Hepatocyte (in vitro differentiated cells): ENCODE measurements at regions not wholly inside any gene's neighbourhood (a gene's known extent, or its start where the extent isn't known, plus 50 kb on each side); places are given as distances from the start of the nearest gene placed in this dataset.

Source experiments
- DNase-seq: peaks from one replicate; pipeline ENCODE4 v3.0.0-alpha.2; 2016; ENCODE audit warnings: low spot score
- H2AFZ ChIP-seq: fragments of 200-600 bp; sonication (generic); 2 replicates; pipeline ENCODE4 v1.6.0; 2016; ENCODE audit warnings: antibody characterized with exemption, mild to moderate bottlenecking
- H3K27ac ChIP-seq: fragments of 200-600 bp; sonication (generic); 2 replicates; pipeline ENCODE4 v1.5.1; 2016; ENCODE audit warnings: mild to moderate bottlenecking
- H3K27me3 ChIP-seq: fragments of 200-600 bp; sonication (generic); 2 replicates; pipeline ENCODE4 v1.6.1; 2016
- H3K36me3 ChIP-seq: fragments of 200-600 bp; sonication (generic); replicated peaks from 2 replicates; pipeline ENCODE4 v1.5.1; 2016; ENCODE audit warnings: low read depth; ENCODE audit not compliant: insufficient read depth
- H3K4me1 ChIP-seq: fragments of 200-600 bp; sonication (generic); 2 replicates; pipeline ENCODE4 v1.5.1; 2016; ENCODE audit warnings: mild to moderate bottlenecking, moderate library complexity; ENCODE audit not compliant: insufficient read depth
- H3K4me2 ChIP-seq: fragments of 200-600 bp; sonication (generic); 2 replicates; pipeline ENCODE4 v1.6.0; 2016
- H3K4me3 ChIP-seq: fragments of 200-600 bp; sonication (generic); 2 replicates; pipeline ENCODE4 v1.5.1; 2016; ENCODE audit warnings: mild to moderate bottlenecking
- H3K79me2 ChIP-seq: fragments of 200-600 bp; sonication (generic); 2 replicates; pipeline ENCODE4 v1.6.0; 2017; ENCODE audit warnings: mild to moderate bottlenecking
- H3K9me2 ChIP-seq: fragments of 200-600 bp; sonication (generic); replicated peaks from 2 replicates; pipeline ENCODE4 v1.6.0; 2017; ENCODE audit warnings: mild to moderate bottlenecking; ENCODE audit not compliant: insufficient read depth
- H3K9me3 ChIP-seq: fragments of 200-600 bp; sonication (generic); 2 replicates; pipeline ENCODE4 v1.5.1; 2016; ENCODE audit warnings: low read depth, mild to moderate bottlenecking
- H4K20me1 ChIP-seq: fragments of 200-600 bp; sonication (generic); 2 replicates; pipeline ENCODE4 v1.6.0; 2016; ENCODE audit warnings: mild to moderate bottlenecking; ENCODE audit not compliant: insufficient read depth, poor library complexity, severe bottlenecking
- EZH2 ChIP-seq: fragments of 200-600 bp; sonication (generic); IDR thresholded peaks from 2 replicates; pipeline ENCODE4 v1.6.1; 2016; ENCODE audit warnings: antibody characterized with exemption, mild to moderate bottlenecking, borderline replicate concordance
- EZH2phosphoT487 ChIP-seq: fragments of 200-600 bp; sonication (generic); IDR thresholded peaks from one replicate; pipeline ENCODE4 v1.6.1; 2018; ENCODE audit warnings: antibody characterized with exemption, mild to moderate bottlenecking, low read depth, moderate library complexity; ENCODE audit not compliant: unreplicated experiment, severe bottlenecking
- WGBS: methylation state at CpG from one replicate; pipeline ENCODE4 v1.1.6; 2016; ENCODE audit warnings: low lambda C conversion rate; ENCODE audit errors: missing lambda C conversion rate; 5-methylcytosine and 5-hydroxymethylcytosine counted together
- TF ChIP-seq, protein P1 (sequence below): fragments of 200-600 bp; sonication (generic); IDR thresholded peaks from 2 replicates; pipeline ENCODE4 v1.5.1; 2016; ENCODE audit warnings: antibody characterized with exemption, mild to moderate bottlenecking; ENCODE audit not compliant: poor library complexity

DNA sequence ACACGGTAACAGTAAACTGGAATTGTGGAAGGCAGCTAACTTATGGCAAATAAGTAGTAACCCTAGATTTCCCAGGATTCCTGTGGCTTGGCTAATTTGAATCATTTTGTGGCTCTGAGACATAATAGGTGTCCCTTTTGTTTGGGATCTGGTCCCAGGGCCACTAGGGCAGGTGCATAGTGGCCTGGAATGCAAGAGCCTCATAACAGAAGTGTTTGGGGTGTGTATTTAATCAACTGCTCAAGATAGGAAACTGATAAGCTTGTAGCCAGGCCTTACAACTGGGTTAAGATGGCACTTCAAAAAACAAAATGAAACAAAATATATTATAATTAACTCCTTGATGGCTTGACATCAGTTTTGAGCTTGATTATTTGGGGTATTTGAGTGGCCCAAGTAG lies 541.8 kb downstream of the ETV1 start:
- no peak for DNase-seq

DNA sequence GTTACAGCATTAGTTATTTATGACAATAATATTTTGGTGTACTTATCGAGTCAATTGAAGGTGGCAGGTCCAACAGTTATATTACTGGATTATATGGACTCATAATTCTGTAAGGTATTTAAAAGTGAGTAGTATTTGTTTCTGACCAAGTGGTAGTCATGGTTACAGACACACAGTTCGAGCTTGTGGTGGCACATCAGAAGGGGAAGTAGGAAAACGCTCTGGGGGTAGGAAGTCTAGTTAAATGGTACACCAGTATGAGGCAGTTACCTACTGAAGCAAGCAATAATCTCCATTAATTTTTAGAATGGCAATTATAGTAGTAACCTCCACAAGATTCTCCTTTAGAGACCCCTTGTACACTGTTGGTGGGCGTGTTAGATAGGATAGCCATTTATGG lies 541.2 kb downstream of the ETV1 start:
- Histone ChIP-seq H3K4me1 (no peaks in the 10 kb centered on the region), H3K36me3 (no peaks in the 10 kb centered on the region), H2AFZ (no peak overlapping the region), H3K9me2 (no peaks in the 10 kb centered on the region), H3K4me2 (no peak overlapping the region), H4K20me1 (no peaks in the 10 kb centered on the region), H3K27ac (no peak overlapping the region), H3K9me3 (no peaks in the 10 kb centered on the region), H3K4me3 (no peak overlapping the region), H3K27me3 (no peaks in the 10 kb centered on the region), H3K79me2 (no peaks in the 10 kb centered on the region)
- 86% methylated on average over 4 of the region's 4 CpGs for WGBS
- DNase-seq, result no peak
- TF ChIP-seq EZH2phosphoT487 (no peak), EZH2 (no peak)
- TF ChIP-seq, protein P1, sequence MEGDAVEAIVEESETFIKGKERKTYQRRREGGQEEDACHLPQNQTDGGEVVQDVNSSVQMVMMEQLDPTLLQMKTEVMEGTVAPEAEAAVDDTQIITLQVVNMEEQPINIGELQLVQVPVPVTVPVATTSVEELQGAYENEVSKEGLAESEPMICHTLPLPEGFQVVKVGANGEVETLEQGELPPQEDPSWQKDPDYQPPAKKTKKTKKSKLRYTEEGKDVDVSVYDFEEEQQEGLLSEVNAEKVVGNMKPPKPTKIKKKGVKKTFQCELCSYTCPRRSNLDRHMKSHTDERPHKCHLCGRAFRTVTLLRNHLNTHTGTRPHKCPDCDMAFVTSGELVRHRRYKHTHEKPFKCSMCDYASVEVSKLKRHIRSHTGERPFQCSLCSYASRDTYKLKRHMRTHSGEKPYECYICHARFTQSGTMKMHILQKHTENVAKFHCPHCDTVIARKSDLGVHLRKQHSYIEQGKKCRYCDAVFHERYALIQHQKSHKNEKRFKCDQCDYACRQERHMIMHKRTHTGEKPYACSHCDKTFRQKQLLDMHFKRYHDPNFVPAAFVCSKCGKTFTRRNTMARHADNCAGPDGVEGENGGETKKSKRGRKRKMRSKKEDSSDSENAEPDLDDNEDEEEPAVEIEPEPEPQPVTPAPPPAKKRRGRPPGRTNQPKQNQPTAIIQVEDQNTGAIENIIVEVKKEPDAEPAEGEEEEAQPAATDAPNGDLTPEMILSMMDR, result no peak

More for the DNA sequence above, 541.8 kb downstream of the ETV1 start:
- Histone ChIP-seq H3K9me2 (no peaks in the 10 kb centered on the region), H2AFZ (no peak overlapping the region), H3K9me3 (no peaks in the 10 kb centered on the region), H4K20me1 (no peaks in the 10 kb centered on the region), H3K36me3 (no peaks in the 10 kb centered on the region), H3K4me3 (no peak overlapping the region), H3K4me1 (no peaks in the 10 kb centered on the region), H3K4me2 (no peak overlapping the region), H3K79me2 (no peaks in the 10 kb centered on the region), H3K27ac (no peak overlapping the region), H3K27me3 (no peaks in the 10 kb centered on the region)
- WGBS, result 84% methylated on average over 1 of the region's 1 CpG
- TF ChIP-seq EZH2phosphoT487 (no peak), EZH2 (no peak)
- TF ChIP-seq, protein P1, result no peak

DNA sequence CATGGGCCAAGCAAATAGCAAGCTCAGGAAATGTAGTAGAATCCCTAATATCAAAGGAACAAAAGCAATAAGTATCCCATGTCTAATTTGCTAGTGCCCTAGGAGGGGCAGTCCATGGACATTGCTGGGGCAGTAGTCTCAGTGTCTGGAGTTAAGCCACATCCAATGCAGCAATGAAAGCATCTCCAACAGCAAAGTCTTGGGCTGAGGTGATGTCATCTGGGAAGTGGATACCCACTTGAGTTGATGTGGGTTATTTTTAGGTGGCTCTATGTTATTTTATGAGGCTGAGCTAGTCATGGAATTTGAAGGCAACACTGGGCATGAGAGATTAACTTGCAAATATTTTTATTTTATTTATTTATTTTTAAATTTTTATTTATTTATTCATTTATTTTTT lies 540.0 kb downstream of the ETV1 start:
- TF ChIP-seq EZH2, result no peak
- TF ChIP-seq EZH2phosphoT487, result no peak
- TF ChIP-seq, protein P1, result no peak
- no peaks in the 10 kb centered on the region for H3K27me3 ChIP-seq
- no peaks in the 10 kb centered on the region for H3K9me3 ChIP-seq
- DNase-seq, result no peak
- H3K4me3 ChIP-seq, result no peak overlapping the region
- no peaks in the 10 kb centered on the region for H3K9me2 ChIP-seq
- no peaks in the 10 kb centered on the region for H3K4me1 ChIP-seq
- H3K79me2 ChIP-seq, result no peaks in the 10 kb centered on the region
- no peaks in the 10 kb centered on the region for H4K20me1 ChIP-seq
- H3K4me2 ChIP-seq, result no peak overlapping the region
- no peaks in the 10 kb centered on the region for H3K36me3 ChIP-seq
- no peak overlapping the region for H3K27ac ChIP-seq
- no peak overlapping the region for H2AFZ ChIP-seq
